NCI-H1694 treated with DMSO at 0.1 percent for 48 hours (cell line): ENCODE measurements at regions not wholly inside any gene's neighbourhood (a gene's known extent, or its start where the extent isn't known, plus 50 kb on each side); places are given as distances from the start of the nearest gene placed in this dataset.
"Not testable (repeated sequence)": the region's sequence is repeated elsewhere in the genome, so short reads cannot be mapped to it uniquely, and the experiment has no call there.

Experiments used
- DNase-seq: peaks from one replicate; lab custom pipeline; 2025; lab: John Stamatoyannopoulos, UW

DNA sequence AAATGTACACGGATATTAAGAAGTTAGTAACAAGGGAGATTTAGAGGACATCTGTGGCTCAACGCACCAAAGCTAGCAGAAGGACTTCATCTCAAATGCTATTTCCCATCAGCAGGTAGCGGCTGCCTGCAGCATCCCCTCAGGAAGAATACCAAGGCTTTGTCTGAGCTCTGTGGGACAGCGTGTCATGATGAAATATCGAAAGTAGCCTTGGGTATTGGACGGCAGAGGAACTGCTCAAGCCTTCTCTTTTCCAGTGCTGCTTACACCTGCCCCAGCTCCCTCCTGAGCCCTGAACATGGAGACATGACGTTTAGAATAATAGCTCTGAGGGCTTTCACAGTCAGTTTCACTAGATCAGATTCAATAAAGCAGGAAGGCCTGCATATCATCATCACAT is 241.6 kb downstream of the SUCLG1 start:
- no peak for DNase-seq

DNA sequence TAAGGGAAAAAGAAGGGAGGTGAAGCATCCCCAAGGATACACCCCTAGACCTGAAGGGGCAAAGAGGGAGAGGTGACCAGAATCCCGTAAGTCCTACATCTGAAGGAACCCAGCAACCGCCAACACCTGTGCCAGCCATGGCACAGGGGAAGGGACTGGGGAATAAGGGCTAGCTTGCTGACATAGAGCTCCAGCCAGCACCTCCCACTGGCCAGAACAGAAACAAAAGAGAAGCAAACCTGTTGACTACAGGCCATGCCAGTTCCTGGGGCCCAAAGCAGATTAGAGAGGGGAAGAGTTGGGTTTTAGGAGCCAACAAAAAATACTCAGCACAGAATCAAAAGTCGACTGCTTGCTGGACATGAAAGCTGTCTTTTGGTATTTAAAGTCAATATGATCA is 244.6 kb downstream of the SUCLG1 start:
- DNase-seq = no peak

DNA sequence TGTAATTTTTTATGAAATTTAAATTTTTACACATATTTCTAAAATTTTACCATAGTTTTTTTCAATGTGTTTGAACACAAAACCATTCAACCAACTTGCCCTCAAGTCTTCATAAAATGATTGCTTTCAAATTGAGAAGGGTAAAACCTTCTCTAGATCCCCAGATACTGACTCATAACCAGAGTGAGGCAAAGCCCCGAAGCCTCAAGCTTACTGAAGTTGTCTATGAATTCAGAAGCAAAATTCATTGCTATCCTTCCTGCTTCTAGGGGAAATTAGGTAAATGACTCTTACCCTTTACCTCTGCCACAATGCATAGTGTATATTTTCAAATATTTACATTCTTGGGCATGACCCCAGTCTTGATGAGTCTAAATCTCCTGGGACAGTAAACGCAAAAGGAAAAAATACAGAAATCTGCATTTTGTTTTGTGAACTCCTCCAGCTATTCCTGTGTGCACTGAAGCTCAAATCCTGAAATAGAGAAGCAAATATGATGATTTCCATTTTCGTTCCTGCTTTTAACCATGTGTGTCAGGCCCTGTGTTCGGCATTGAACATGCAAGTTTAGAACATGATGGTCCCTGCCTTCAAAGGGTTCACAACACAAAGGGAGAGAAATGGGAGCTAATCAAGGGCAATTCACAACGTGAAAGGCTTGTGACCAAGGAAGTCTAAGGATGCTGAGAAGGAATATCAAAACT is 246.3 kb downstream of the SUCLG1 start:
- DNase-seq = no peak

DNA sequence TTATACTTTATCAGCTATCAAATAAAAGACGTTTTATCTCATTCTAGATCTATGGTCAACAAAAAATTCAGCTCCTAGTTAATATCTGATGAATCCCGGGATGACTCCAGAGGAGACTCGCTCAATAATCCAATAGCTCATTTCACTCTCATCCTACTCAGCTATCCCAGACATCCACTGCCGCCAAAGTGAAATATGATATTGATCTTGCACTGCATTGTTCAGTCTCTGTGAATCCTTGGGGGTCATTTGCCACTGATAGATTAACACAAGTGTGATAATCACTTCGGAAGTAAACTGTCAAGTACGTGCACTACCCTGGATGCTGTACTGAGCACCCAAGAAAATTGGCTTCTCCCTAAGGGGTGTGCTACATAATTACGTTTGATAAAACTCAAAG is 249.1 kb downstream of the SUCLG1 start:
- no peak for DNase-seq

DNA sequence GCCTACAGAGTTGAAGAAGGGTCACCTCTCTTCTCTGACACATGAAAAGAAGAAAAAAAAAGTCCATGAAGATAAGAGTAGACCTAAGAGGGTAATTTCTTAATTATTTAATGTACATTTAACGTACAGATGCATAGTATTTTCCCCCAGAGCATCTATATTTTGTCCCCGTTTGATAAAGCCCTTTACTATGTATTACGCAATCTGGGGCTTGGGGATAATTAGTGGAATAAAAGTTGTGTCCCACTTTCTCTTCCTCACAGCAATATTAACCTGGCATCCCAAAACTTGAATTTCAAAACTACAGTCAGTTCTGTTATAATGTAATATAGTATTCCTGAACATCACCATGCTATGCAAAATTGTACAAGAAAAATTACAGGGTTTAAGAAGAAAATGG is 254.1 kb downstream of the SUCLG1 start:
- no peak for DNase-seq

DNA sequence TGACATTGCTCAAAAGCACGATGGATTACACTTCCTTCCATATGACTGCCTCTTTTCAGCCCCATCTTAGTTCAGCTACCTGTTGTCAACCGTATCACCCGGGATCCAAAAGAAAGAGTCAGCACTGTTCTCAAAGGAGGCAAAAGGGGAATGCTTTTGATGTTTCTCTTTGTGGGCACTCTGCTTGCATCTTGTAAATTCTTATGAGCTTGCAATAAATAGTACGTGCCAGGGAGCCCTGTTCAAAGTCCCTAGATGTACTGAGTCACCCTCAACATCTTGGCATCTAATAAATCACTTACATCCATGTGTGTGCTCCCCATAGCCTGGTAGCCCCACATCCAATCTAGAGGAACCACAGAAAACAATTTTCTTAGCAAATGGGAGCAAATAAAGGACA is 256.9 kb downstream of the SUCLG1 start:
- no peak for DNase-seq

DNA sequence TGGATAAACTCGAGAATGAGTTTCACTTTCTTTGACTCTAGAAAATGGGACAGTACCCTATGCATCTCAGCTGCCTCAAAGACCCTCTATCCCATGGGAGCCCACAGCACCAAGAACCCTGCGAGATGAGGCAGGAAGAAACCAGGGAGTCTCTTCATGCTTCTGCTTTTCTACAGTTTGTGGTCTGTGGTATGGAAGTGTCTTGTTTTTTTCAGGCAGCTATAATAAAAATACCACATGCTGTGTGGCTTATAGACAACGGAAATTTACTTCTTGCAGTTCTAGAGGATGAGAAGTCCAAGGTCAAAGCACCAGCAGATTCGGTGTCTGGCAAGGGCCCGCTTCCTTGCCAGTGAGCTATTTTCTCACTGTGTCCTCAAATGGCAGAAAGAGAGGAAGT is 257.9 kb downstream of the SUCLG1 start:
- DNase-seq = no peak

DNA sequence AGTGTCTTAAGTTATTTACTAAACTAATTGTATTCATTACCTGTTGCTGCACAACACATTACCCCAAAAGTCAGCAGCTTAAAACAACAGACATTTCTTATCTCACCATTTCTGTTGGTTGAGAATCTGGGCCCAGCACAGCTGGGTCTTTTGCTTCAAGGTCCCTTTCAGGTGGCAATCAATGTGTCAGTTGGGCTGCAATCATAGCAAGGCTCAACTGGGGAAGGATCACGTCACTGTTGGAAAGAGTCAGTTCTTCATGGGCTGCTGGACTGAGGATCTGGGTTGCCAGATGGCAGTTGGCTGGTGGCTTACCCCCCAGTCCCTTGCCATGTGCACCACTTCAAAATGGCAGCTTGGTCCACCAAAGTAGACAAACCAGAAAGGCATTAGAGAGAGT is 261.2 kb downstream of the SUCLG1 start:
- DNase-seq = no peak

DNA sequence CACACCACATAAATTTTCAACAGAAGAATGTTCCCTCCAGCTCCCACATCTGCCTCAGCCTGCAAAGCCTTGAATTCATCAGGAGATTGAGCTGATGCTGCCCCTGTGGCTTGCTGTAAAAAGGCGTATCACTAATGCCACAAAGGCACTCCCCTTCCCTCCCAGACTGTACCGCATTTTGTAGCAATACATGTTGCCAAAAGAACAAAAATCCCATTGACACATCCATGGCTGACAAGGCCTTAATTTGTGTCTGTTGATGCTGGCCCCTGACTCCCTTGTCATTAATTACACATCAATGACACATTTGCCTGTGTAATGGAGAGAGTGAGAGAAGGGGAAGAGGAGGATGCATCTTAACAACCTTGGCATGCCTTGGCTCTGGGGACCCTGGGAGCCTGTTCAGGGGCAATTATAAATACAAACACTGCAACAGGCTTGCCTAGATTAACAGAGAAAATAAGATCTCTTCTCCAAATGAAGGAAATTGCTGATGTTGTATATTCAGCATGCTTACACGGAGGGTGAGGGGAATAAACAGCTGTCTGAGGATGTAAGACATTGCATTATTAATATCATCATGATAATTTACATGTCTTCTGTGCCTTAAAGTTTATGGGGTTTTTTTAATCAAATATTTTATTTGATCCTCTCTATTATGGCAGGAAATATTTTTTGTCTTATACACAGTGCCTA is 264.0 kb downstream of the SUCLG1 start:
- no peak for DNase-seq

DNA sequence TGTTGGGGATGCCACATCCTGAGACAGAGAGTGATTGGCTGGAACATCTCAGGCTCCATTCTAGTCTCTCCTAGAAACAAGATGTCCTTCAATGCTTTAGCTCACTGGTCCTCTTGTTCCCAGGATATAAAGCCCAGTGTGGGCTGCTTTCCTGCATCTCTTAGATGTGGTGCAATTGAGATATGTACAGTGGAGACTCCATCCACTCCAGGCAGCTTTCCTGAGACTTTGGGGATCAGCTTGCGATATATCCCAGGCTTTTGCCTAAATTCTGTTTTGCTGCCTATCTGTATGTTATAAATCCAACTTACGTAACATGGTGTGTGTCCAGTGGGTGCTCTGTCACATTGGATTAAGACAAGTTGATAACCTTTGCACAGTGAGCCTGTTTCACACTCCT is 264.9 kb downstream of the SUCLG1 start:
- DNase-seq = no peak

DNA sequence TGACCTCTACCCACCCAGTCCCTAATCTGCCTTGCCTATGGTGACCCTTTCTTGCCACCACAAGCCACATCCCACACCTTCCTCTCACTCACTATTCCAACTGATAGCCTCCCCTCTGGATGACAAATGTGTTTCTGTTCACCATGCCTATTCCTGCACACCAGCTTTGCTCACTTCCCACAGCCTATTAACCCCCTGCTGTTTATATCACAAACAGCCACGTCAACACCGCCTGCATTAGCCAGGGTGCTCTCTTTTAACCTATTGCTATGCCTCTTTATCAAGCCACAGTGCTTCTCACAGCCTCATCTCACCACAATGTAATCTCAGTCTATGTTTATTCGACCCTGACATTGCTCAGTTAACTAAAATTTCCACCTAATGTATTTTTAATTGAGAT is 271.8 kb downstream of the SUCLG1 start:
- DNase-seq = no peak

DNA sequence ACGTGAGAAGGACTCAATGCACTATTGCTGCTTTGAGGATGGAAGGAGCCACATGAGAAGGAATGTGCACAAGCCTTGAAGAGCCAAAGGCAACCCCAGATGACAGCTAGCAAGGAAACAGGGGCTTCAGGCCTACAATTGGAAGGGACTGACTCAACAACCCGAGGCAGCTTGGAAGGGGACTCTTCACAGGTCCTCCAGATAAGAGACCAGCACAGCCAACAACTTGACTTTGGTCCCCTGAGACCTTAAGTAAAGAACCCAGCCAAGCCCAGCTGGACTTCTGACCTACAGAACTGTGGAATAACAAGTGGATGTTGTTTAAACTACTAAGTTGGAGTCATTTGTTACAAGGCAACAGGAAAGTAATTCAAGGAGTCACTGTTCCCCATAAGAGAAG is 277.2 kb downstream of the SUCLG1 start:
- no peak for DNase-seq

DNA sequence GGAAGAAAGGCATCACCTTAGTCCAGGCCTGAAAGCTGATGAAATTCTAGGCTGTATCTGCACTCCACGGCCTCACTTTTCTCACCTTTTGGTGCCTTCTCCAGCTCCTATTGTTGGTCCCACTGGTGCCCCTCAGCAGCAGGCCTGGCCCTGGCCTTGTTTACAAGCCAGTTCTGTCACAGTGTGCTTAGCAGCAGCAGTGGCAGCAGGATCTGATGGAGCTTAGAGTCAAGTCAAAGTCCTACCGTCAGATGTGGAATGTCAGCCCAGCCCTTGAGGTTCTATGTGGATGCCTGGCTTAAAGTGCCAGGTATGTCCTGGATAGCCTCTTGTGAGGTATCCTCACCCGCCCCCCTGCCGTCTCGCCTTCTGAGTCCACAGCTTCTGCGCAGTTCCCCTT is 281.3 kb downstream of the SUCLG1 start:
- DNase-seq = no peak

DNA sequence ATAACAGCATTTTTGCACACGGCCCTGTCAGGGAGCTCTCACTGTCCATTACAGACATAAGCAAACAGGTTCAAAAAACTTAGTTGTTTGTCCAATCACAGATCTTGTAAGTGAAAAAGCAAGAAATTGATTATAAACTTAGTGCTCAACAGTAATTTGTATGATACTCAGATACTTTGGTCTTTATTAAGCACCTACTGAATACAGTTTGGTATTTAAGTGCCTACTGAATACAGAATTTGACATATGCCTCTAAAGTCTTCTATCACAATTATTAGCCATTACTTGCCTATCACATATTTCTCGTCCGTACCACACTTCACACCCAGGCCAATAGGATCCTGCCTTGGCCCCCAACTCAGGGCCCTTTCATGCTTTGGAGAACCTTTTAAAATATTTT is 283.1 kb downstream of the SUCLG1 start:
- no peak for DNase-seq

DNA sequence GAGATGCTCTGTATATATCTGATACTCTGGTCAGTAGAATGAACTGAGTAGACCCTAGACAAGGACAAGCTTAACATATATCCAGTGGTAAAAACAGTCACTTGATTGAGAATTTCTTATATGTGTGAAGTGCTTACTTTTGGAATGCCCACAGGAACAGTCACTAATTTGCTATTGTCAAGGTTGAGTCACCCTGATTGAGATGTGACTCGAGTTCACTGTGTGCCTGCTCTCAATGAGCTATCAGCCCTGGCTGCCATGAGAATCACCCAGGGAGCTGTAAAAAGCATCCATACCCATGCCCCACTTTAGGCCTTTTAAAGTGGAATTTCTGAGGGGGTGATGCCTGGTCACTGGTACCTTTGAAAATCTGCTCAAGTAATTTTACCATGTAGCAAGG is 283.7 kb downstream of the SUCLG1 start:
- no peak for DNase-seq

DNA sequence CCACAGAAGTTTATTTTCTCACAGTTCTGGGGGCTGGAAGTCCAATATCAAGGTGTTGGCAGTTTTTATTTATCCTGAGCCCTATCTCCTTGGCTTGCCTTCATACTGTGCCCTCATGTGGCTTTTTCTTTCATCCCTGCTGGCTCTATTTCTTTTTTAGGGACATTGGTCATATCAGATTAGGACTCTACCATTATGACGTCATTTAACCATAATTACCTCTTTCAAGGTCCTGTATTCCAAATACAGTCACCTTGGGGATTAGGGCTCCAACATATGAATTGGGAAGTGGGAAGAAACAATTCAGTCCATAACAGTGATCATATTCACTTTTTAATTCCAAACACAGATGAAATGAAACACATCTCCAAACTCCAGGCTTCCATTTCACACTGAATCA is 286.0 kb downstream of the SUCLG1 start:
- no peak for DNase-seq

DNA sequence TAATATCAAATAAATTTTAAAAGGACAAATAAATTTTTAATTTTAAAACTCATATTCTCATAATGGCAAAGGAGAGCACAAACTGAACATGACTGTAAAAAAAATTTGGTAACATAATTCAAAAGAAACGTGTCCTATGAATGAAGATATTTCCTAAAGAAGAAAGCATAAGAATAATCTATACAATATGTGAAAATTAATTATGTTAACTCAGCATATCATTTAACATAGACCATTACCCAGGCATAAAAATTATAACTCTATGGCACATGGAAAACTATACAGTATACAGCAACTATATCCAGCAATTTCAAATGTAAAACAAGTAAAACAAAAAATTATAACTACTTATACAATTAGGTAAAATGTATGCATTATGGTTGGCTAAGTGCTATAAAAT is 288.1 kb downstream of the SUCLG1 start:
- no peak for DNase-seq

DNA sequence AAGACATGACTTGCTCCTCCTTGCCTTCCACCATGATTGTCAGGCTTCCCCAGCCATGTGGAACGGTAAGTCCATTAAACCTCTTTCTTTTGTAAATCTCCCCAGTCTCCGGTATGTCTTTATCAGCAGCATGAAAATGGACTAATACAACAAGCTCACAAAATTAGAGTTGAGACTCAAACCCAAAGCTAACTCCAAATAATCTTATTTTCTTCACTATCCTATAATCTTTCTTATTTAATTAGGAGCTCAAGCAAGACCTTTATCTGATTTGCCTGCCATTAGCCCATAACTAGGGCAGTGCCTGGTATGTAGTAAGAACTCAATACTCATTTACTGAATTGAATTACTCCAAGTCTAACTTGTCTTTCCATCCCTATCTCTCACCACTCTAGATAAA is 289.2 kb downstream of the SUCLG1 start:
- no peak for DNase-seq

DNA sequence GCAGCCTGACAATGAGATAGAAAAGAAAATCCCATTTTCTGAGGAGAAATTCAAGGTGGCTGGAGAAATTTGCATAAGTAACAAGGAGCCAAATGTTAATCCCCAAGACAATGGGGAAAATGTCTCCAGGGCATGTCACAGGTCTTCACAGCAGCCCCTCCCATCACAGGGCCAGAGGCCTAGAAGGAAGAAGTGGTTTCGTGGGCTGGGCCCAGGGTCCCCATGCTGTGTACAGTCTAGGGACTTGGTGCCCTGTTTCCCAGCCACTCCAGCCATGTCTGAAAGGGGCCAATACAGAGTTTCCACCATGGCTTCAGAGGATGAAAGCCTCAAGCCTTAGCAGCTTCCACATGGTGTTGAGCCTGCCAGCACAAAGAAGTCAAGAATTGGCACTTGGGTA is 290.5 kb downstream of the SUCLG1 start:
- DNase-seq = not testable (repeated sequence)

DNA sequence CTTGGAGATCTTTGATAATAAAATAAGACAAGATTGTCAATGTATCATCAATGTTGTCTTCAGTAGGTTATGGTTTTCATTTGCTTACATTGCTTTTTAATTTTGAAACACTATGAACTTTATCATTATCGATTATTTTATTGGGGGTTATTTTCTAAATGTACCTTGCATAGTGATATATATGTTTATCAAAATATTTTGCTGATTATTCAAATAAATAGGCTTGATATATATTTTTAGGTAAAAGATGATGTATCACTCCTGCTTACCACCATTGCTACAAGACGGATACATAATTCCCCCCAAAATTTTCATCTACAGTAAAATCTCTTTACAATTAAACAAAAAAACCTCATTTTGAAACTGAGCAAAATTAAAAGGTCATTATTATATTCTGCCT is 293.8 kb downstream of the SUCLG1 start:
- no peak for DNase-seq

DNA sequence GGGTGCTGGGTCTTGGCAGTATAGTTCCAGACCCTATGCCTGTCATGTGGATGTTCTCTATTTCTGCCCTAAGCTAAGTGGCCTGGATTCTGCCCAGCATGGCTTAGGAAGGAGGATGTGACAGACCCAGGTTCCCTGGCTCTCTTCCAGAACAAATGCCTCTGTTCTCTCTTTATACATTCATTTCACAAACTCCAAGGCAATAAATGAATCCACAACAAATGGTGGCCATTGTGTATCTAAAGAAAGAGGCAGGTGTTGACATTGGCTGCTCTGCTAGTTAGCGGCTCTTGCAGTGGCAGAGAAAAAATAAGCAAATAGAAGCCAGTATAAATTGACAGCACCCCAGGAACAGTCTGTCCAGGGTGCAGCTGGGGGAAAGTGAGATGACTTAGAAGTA is 298.6 kb downstream of the SUCLG1 start:
- DNase-seq = no peak

DNA sequence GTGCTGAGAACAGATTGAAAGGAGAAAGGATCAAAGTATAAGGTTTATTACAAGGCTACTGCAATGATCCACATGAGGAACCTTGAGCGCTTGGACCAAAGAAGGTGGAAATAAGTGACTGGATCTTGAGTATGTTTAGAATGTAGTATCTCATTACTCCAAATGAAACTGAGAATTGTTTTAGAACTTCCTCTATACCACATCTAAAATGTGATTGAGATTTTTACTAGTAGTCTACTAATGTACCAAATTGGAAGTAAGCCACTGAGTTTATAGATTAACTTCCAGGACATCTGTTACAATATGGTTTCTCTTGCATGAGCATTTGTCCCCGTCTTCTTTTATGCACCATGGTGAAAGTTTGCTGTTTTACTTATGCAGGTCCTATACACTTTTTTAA is 300.5 kb downstream of the SUCLG1 start:
- no peak for DNase-seq

DNA sequence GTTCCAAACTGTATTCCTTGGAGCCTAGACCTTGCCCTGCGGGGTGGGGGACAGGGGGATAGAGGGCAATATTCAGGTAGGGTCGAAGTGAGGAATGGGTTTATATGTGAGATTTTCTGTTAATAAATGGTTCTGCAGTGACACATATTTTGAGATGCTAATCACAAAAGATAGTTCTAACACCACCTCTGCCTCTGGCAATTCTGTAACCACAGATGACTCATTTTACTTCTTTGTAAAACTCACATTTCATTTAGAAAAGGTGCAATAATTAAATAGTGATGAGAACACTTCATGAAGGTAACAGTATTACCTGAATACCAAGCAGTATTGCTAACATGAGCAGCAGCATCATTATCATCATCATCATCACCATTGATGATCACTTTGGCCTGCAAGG is 306.6 kb downstream of the SUCLG1 start:
- DNase-seq = no peak

DNA sequence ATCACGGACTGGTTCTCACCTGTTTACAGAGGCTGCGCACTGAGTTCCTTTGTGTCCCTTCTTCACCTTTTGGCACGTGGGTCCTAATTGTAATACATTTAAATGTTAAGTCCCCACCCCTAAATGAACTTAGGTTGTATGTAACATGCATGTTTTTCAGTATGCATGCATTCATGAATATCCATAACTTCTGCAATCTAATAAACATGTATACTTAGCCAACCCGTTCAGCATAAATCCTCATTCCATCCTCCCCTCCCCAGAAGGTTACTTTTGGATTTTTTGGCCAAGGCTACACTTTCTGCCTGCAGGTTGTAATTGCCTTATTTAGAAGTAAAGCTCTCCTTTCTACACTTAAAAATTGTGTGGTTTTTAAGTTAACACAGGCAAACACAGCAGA is 314.7 kb downstream of the SUCLG1 start:
- no peak for DNase-seq
